Right cardiac atrium (tissue), 5 donors: ENCODE measurements at regions not wholly inside any gene's neighbourhood (a gene's known extent, or its start where the extent isn't known, plus 50 kb on each side); places are given as distances from the start of the nearest gene placed in this dataset.

Source experiments
- ATAC-seq, 2 donors: fragments of 200-7000 bp; cut with Tn5 transposase; one replicate each; pipeline versions ENCODE4 v1.8.0 to v1.9.1; 2020; ENCODE audit warnings: moderate library complexity in 2 of 2, mild to moderate bottlenecking in 1 of 2
- DNase-seq, 3 donors: peaks; one replicate each; pipeline ENCODE4 v3.0.0-alpha.2; 2020
- H3K27ac ChIP-seq: one replicate; pipeline ENCODE4 v1.5.1; 2013; ENCODE audit warnings: mild to moderate bottlenecking, low read length, control low read depth, moderate library complexity
- H3K27me3 ChIP-seq: one replicate; pipeline ENCODE4 v1.6.1; 2013; ENCODE audit not compliant: control insufficient read depth, insufficient read depth
- H3K4me1 ChIP-seq: one replicate; pipeline ENCODE4 v1.6.1; 2013; ENCODE audit warnings: low read length; ENCODE audit not compliant: control insufficient read depth, insufficient read depth
- H3K4me3 ChIP-seq: one replicate; pipeline ENCODE4 v1.5.1; 2013; ENCODE audit warnings: low read length, control low read depth
- H3K9me3 ChIP-seq: one replicate; pipeline ENCODE4 v1.6.1; 2013; ENCODE audit warnings: low read length; ENCODE audit not compliant: control insufficient read depth
- WGBS: extraction: QIAGEN DNeasy Blood & Tissue Kit; methylation state at CpG from one replicate; pipeline ENCODE4 v1.1.7; 2013; 5-methylcytosine and 5-hydroxymethylcytosine counted together
- intact Hi-C, 4 donors: fragments of 100-400 bp; cut with DNase I; formaldehyde crosslinking; loops; one replicate each; pipeline versions ENCODE4 v1.11.0 to v1.14.0; 2022 to 2023
- donor health status: healthy with polysubstance abuse.
- donor health status: DM: no; HTN: yes; CAD: no.
- donor health status: DM: no; HTN: no; CAD: no.
- donor health status: DM: no; HTN: yes; CAD: no; lungs with severe emphysema.
- donor health status: DM: yes; HTN: yes; CAD: no.

DNA sequence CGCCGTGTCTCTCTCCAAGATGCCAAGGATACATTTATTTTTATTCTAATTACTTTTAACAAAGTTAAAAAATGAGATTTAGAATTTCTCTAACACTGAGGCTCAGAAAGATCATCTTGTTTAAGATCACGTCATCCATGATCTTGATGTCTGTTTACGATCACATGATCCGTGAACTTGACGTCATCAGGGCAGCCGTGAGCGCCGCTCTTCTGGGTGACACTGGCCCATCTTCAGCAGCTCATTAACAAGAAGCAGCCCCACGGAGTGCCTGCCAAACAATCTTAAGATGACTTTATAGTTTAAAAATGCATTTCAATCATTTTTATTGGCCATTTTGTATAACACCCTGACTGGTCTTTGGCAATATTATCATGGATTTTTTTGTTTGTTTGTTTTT lies 291.1 kb upstream of the PRKCQ start:
- no peak for ATAC-seq
- Histone ChIP-seq H3K27me3 (no peaks in the 10 kb centered on the region), H3K9me3 (no peaks in the 10 kb centered on the region), H3K4me3 (no peak overlapping the region), H3K27ac (no peak overlapping the region), H3K4me1 (no peaks in the 10 kb centered on the region)
- intact Hi-C loops, result no loop called here
- WGBS, result 80% methylated on average over 10 of the region's 10 CpGs
- no peak for DNase-seq

GRCh38 chr10:6868036-6868725 lies 288.1 kb upstream of the PRKCQ start:
- Histone ChIP-seq H3K4me3 (no peak overlapping the region), H3K27me3 (no peaks in the 10 kb centered on the region), H3K27ac (no peak overlapping the region), H3K9me3 (no peaks in the 10 kb centered on the region), H3K4me1 (no peaks in the 10 kb centered on the region)
- WGBS, result 62% methylated on average over 6 of the region's 6 CpGs
- intact Hi-C loops, result no loop called here
- DNase-seq (no peak), ATAC-seq (no peak)

DNA sequence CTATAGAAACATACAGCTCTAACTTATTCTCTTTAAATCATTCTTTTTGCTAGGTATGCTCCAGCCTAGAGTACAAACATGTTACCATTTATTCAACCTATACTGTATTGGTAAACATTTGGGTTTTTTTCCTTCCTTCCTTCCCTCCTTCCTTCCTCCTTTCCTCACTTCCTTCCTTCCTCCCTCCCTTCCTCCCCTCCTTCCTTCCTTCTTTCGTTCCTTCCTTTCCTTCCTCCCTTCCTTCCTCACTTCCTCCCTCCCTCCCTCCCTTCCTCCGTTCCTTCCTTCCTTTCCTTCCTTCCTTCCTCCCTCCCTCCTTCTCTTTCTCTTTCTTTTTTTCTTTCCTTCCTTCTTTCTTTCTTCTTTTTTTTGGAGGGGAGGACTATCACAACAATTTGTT lies 286.7 kb upstream of the PRKCQ start:
- Histone ChIP-seq H3K27ac (no peak overlapping the region), H3K9me3 (no peaks in the 10 kb centered on the region), H3K4me3 (no peak overlapping the region), H3K4me1 (no peaks in the 10 kb centered on the region), H3K27me3 (no peaks in the 10 kb centered on the region)
- ATAC-seq (no peak), DNase-seq (no peak)
- intact Hi-C loops, result no loop called here
- WGBS, result 61% methylated on average over 2 of the region's 2 CpGs

DNA sequence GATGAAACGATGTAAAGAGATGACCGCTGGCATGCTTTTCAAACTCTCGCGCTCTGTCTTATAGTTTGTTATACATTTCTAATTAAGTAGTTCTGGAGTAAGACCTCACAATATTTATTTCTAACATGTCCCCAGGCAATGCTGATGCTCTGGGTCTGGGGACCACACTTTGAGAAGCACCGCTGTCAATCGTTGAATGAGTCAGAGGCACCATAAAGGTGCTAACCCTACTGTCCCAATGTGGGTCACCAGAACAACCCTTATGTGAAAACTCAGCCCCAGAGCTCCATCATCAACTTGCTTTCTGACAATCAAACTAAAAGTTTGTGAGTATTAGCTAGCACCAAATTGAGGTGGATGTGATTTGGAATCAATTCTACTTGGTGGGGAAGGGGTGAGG lies 284.1 kb upstream of the PRKCQ start:
- Histone ChIP-seq H3K4me1 (no peaks in the 10 kb centered on the region), H3K27ac (no peak overlapping the region), H3K4me3 (no peak overlapping the region), H3K27me3 (no peaks in the 10 kb centered on the region), H3K9me3 (no peaks in the 10 kb centered on the region)
- DNase-seq, result no peak
- WGBS, result 94% methylated on average over 6 of the region's 6 CpGs
- ATAC-seq, result no peak
- intact Hi-C loops, result no loop called here

- intact Hi-C loops, result no loop called here
- Histone ChIP-seq H3K9me3 (no peaks in the 10 kb centered on the region), H3K27me3 (no peaks in the 10 kb centered on the region), H3K4me3 (no peak overlapping the region), H3K4me1 (no peaks in the 10 kb centered on the region), H3K27ac (no peak overlapping the region)
- no peak for ATAC-seq
- no peak for DNase-seq
- WGBS, result 96% methylated on average over 1 of the region's 1 CpG
Observed at GRCh38 chr10:6863381-6863780, 283.3 kb upstream of the PRKCQ start.

- no peaks in the 10 kb centered on the region for H3K9me3 ChIP-seq
- WGBS, result 93% methylated on average over 3 of the region's 3 CpGs
- H3K4me3 ChIP-seq, result no peak overlapping the region
- no peaks in the 10 kb centered on the region for H3K4me1 ChIP-seq
- H3K27ac ChIP-seq, result no peak overlapping the region
- no peak for DNase-seq
- H3K27me3 ChIP-seq, result no peaks in the 10 kb centered on the region
- ATAC-seq, result no peak
- intact Hi-C loops, result no loop called here
Observed at GRCh38 chr10:6850452-6850851, 270.4 kb upstream of the PRKCQ start.

- Histone ChIP-seq H3K27ac (no peak overlapping the region), H3K4me1 (no peaks in the 10 kb centered on the region), H3K9me3 (peaks cover 4% of the 10 kb centered on the region), H3K27me3 (no peaks in the 10 kb centered on the region), H3K4me3 (no peak overlapping the region)
- intact Hi-C loops, result no loop called here
- ATAC-seq (no peak), DNase-seq (no peak)
- WGBS, result 85% methylated on average over 3 of the region's 3 CpGs
Observed at GRCh38 chr10:6847561-6847960, 267.5 kb upstream of the PRKCQ start.

- DNase-seq (no peak), ATAC-seq (no peak)
- Histone ChIP-seq H3K27ac (no peak overlapping the region), H3K9me3 (peaks cover 4% of the 10 kb centered on the region), H3K4me1 (no peaks in the 10 kb centered on the region), H3K4me3 (no peak overlapping the region), H3K27me3 (no peaks in the 10 kb centered on the region)
- 64% methylated on average over 4 of the region's 4 CpGs for whole genome bisulfite sequencing
- intact Hi-C loops, result no loop called here
Observed at GRCh38 chr10:6843894-6844650, 264.0 kb upstream of the PRKCQ start.

- H3K9me3 ChIP-seq, result peaks cover 4% of the 10 kb centered on the region
- no peaks in the 10 kb centered on the region for H3K27me3 ChIP-seq
- H3K4me3 ChIP-seq, result no peak overlapping the region
- intact Hi-C loops, result no loop called here
- no peak for DNase-seq
- 90% methylated on average over 4 of the region's 4 CpGs for WGBS
- ATAC-seq, result no peak
- H3K27ac ChIP-seq, result no peak overlapping the region
- no peaks in the 10 kb centered on the region for H3K4me1 ChIP-seq
Observed at GRCh38 chr10:6843481-6843881, 263.4 kb upstream of the PRKCQ start.

DNA sequence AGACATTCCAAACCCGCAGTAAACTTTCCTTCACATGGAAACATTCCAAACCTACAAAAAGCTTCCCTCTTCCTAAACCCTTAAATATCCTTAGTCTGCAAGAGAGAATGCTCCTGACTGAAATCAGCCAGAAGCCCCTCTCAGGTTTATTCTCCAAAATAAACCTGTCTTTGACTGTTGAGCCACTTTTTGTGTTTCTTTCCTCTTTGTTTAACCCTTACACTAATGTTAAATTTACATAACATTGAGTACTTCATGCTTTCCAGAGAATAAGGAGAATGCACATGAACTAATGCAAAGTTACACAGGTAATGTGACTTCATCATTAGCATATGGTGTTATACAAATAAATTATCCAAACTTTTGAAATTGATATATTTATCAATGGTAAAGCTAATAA lies 262.6 kb upstream of the PRKCQ start:
- Histone ChIP-seq H3K9me3 (peaks cover 4% of the 10 kb centered on the region), H3K27ac (no peak overlapping the region), H3K4me1 (no peaks in the 10 kb centered on the region), H3K4me3 (no peak overlapping the region), H3K27me3 (no peaks in the 10 kb centered on the region)
- no peak for DNase-seq
- WGBS, result 69% methylated on average over 1 of the region's 1 CpG
- intact Hi-C loops, result no loop called here
- no peak for ATAC-seq

GRCh38 chr10:6841761-6842160 lies 261.7 kb upstream of the PRKCQ start:
- H3K27ac ChIP-seq, result no peak overlapping the region
- no peaks in the 10 kb centered on the region for H3K4me1 ChIP-seq
- no peak for DNase-seq
- no peaks in the 10 kb centered on the region for H3K27me3 ChIP-seq
- H3K4me3 ChIP-seq, result no peak overlapping the region
- no peak for ATAC-seq
- intact Hi-C loops, result no loop called here
- 89% methylated on average over 2 of the region's 2 CpGs for WGBS
- peaks cover 4% of the 10 kb centered on the region for H3K9me3 ChIP-seq
